Neutrophil (primary cell): ENCODE measurements at regions not wholly inside any gene's neighbourhood (a gene's known extent, or its start where the extent isn't known, plus 50 kb on each side); places are given as distances from the start of the nearest gene placed in this dataset.
"Not testable (repeated sequence)": the region's sequence is repeated elsewhere in the genome, so short reads cannot be mapped to it uniquely, and the experiment has no call there.

Experiments used
- H3K27ac ChIP-seq: fragments of 200-600 bp; sonication (generic); 2 replicates; pipeline ENCODE4 v1.5.1; 2016; ENCODE audit warnings: mild to moderate bottlenecking, moderate library complexity
- H3K27me3 ChIP-seq: fragments of 200-600 bp; sonication (generic); 2 replicates; pipeline ENCODE4 v1.6.0; 2016; ENCODE audit warnings: mild to moderate bottlenecking
- H3K36me3 ChIP-seq: fragments of 200-600 bp; sonication (generic); 2 replicates; pipeline ENCODE4 v1.5.1; 2017
- H3K4me1 ChIP-seq, 2 experiments: fragments of 200-600 bp in 1 of 2; sonication (generic) in 1 of 2; 1 replicate in 1 of 2; 2 replicates in 1 of 2; pipeline versions ENCODE4 v1.5.1 to v1.6.1; 2013 to 2016; ENCODE audit warnings: low read depth in 1 of 2, low read length in 1 of 2, mild to moderate bottlenecking in 1 of 2, moderate library complexity in 1 of 2; ENCODE audit not compliant: control insufficient read depth in 1 of 2, insufficient read depth in 1 of 2
- H3K4me3 ChIP-seq, 2 experiments: fragments of 200-600 bp in 1 of 2; sonication (generic) in 1 of 2; 1 replicate in 1 of 2; 2 replicates in 1 of 2; pipeline ENCODE4 v1.5.1; 2013 to 2016; ENCODE audit warnings: low read depth in 1 of 2, low read length in 1 of 2, mild to moderate bottlenecking in 1 of 2, moderate library complexity in 1 of 2
- H3K9me3 ChIP-seq: fragments of 200-600 bp; sonication (generic); 2 replicates; pipeline ENCODE4 v1.5.1; 2016

- H3K27ac ChIP-seq, H3K4me1 ChIP-seq, H3K9me3 ChIP-seq, H3K27me3 ChIP-seq, H3K4me3 ChIP-seq, H3K36me3 ChIP-seq: not testable (repeated sequence)
These were observed 117.4 kb upstream of the NBPF8 start for GRCh38 chr1:120297345-120297953.

- not testable (repeated sequence) for H3K27ac ChIP-seq, H3K36me3 ChIP-seq, H3K27me3 ChIP-seq, H3K4me1 ChIP-seq, H3K9me3 ChIP-seq, H3K4me3 ChIP-seq
These were observed 113.8 kb upstream of the SEC22B start for GRCh38 chr1:120290105-120290504.

GRCh38 chr1:120289601-120290074 lies 113.3 kb upstream of the SEC22B start:
- H3K27me3 ChIP-seq, H3K4me1 ChIP-seq, H3K4me3 ChIP-seq, H3K9me3 ChIP-seq, H3K27ac ChIP-seq, H3K36me3 ChIP-seq: not testable (repeated sequence)

GRCh38 chr1:120288814-120289600 lies 112.7 kb upstream of the SEC22B start:
- H3K4me3 ChIP-seq, H3K4me1 ChIP-seq, H3K9me3 ChIP-seq, H3K36me3 ChIP-seq, H3K27ac ChIP-seq, H3K27me3 ChIP-seq: not testable (repeated sequence)

GRCh38 chr1:120288167-120288566 lies 111.8 kb upstream of the SEC22B start:
- not testable (repeated sequence) for H3K27me3 ChIP-seq, H3K9me3 ChIP-seq, H3K27ac ChIP-seq, H3K4me1 ChIP-seq, H3K36me3 ChIP-seq, H3K4me3 ChIP-seq

GRCh38 chr1:120282744-120283464 lies 106.6 kb upstream of the SEC22B start:
- not testable (repeated sequence) for H3K4me3 ChIP-seq, H3K4me1 ChIP-seq, H3K27me3 ChIP-seq, H3K27ac ChIP-seq, H3K9me3 ChIP-seq, H3K36me3 ChIP-seq

- H3K9me3 ChIP-seq, H3K4me3 ChIP-seq, H3K27ac ChIP-seq, H3K36me3 ChIP-seq, H3K27me3 ChIP-seq, H3K4me1 ChIP-seq: not testable (repeated sequence)
These were observed 101.9 kb upstream of the SEC22B start for GRCh38 chr1:120278259-120278610.

- H3K36me3 ChIP-seq, H3K4me1 ChIP-seq, H3K27ac ChIP-seq, H3K27me3 ChIP-seq, H3K4me3 ChIP-seq, H3K9me3 ChIP-seq: not testable (repeated sequence)
These were observed 101.3 kb upstream of the SEC22B start for GRCh38 chr1:120277428-120278258.

- H3K27ac ChIP-seq, H3K36me3 ChIP-seq, H3K4me1 ChIP-seq, H3K4me3 ChIP-seq, H3K9me3 ChIP-seq, H3K27me3 ChIP-seq: not testable (repeated sequence)
These were observed 100.4 kb upstream of the SEC22B start for GRCh38 chr1:120276710-120277109.

GRCh38 chr1:120274438-120274837 lies 98.1 kb upstream of the SEC22B start:
- H3K4me3 ChIP-seq, H3K9me3 ChIP-seq, H3K36me3 ChIP-seq, H3K27ac ChIP-seq, H3K4me1 ChIP-seq, H3K27me3 ChIP-seq: not testable (repeated sequence)

- not testable (repeated sequence) for H3K4me3 ChIP-seq, H3K27me3 ChIP-seq, H3K4me1 ChIP-seq, H3K27ac ChIP-seq, H3K36me3 ChIP-seq, H3K9me3 ChIP-seq
These were observed 97.0 kb upstream of the SEC22B start for GRCh38 chr1:120273363-120273762.

- not testable (repeated sequence) for H3K9me3 ChIP-seq, H3K36me3 ChIP-seq, H3K4me3 ChIP-seq
These were observed 95.9 kb upstream of the SEC22B start for GRCh38 chr1:120272242-120272641.

GRCh38 chr1:120271561-120272221 lies 95.4 kb upstream of the SEC22B start:
- H3K36me3 ChIP-seq, H3K9me3 ChIP-seq, H3K27me3 ChIP-seq: not testable (repeated sequence)

More at GRCh38 chr1:120272242-120272641, 95.9 kb upstream of the SEC22B start:
- H3K27ac ChIP-seq, H3K27me3 ChIP-seq, H3K4me1 ChIP-seq: not testable (repeated sequence)

More at GRCh38 chr1:120271561-120272221, 95.4 kb upstream of the SEC22B start:
- not testable (repeated sequence) for H3K27ac ChIP-seq, H3K4me3 ChIP-seq, H3K4me1 ChIP-seq
